Neural progenitor cell (in vitro differentiated cells): ENCODE measurements at regions not wholly inside any gene's neighbourhood (a gene's known extent, or its start where the extent isn't known, plus 50 kb on each side); places are given as distances from the start of the nearest gene placed in this dataset.

Experiments
- EZH2 ChIP-seq: fragments of 200-600 bp; sonication (generic); IDR thresholded peaks from 2 replicates; pipeline ENCODE4 v1.6.1; 2017; ENCODE audit warnings: antibody characterized with exemption, mild to moderate bottlenecking, moderate library complexity
- EZH2phosphoT487 ChIP-seq: fragments of 200-600 bp; sonication (generic); IDR thresholded peaks from 2 replicates; pipeline ENCODE4 v1.6.1; 2017; ENCODE audit warnings: antibody characterized with exemption
- TF ChIP-seq, protein P1 (sequence below): fragments of 200-600 bp; sonication (generic); IDR thresholded peaks from 2 replicates; pipeline ENCODE4 v1.5.1; 2017; ENCODE audit warnings: antibody characterized with exemption, mild to moderate bottlenecking

DNA sequence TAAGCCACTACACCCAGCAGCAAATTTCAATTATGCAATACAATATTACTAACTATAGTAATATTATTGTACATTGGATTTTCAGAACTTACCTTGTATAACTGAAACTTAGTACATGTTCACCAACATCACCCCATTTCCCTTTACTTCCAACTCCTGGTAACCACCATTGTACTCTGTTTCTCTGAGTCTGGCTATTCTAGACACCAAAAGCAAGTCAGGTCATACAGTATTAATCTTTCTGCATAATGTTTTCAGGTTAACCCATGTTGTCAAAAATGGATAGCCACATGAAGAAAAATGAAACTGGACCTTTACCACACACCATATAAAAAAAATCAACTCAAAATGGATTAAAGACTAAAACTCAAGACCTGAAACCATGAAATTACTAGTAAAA lies 558.2 kb downstream of the MMUT start:
- TF ChIP-seq, protein P1, sequence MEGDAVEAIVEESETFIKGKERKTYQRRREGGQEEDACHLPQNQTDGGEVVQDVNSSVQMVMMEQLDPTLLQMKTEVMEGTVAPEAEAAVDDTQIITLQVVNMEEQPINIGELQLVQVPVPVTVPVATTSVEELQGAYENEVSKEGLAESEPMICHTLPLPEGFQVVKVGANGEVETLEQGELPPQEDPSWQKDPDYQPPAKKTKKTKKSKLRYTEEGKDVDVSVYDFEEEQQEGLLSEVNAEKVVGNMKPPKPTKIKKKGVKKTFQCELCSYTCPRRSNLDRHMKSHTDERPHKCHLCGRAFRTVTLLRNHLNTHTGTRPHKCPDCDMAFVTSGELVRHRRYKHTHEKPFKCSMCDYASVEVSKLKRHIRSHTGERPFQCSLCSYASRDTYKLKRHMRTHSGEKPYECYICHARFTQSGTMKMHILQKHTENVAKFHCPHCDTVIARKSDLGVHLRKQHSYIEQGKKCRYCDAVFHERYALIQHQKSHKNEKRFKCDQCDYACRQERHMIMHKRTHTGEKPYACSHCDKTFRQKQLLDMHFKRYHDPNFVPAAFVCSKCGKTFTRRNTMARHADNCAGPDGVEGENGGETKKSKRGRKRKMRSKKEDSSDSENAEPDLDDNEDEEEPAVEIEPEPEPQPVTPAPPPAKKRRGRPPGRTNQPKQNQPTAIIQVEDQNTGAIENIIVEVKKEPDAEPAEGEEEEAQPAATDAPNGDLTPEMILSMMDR = no peak
- TF ChIP-seq EZH2 (no peak), EZH2phosphoT487 (no peak)
